ENCODE measurements at regions not wholly inside any gene's neighbourhood (a gene's known extent, or its start where the extent isn't known, plus 50 kb on each side); places are given as distances from the start of the nearest gene placed in this dataset.
"Not testable (repeated sequence)": the region's sequence is repeated elsewhere in the genome, so short reads cannot be mapped to it uniquely, and the experiment has no call there.

- Histone ChIP-seq H3K9me3 (no peaks in the 10 kb centered on the region), H3K36me3 (no peaks in the 10 kb centered on the region), H3K4me3 (no peak overlapping the region), H3K4me1 (no peaks in the 10 kb centered on the region), H3K27me3 (no peaks in the 10 kb centered on the region), H3K27ac (no peak overlapping the region)
- no peak for ATAC-seq
- TF ChIP-seq POLR2A (IDR thresholded peaks at IDR 0.05) = no peak
- no peak for TF ChIP-seq EP300 (IDR thresholded peaks at IDR 0.05)
- no peak for TF ChIP-seq CTCF (IDR thresholded peaks at IDR 0.05)
- TF ChIP-seq POLR2AphosphoS5 (IDR thresholded peaks at IDR 0.05) = no peak
- 75 to 83% methylated on average over 1 of the region's 1 CpG for WGBS, 2 donors (ENCODE audit: low coverage in 1 of 2)
These were observed 348.7 kb downstream of the OMA1 start for GRCh38 chr1:58197811-58198210.

- H3K4me1 ChIP-seq = no peaks in the 10 kb centered on the region
- H3K27ac ChIP-seq = no peak overlapping the region
- no peaks in the 10 kb centered on the region for H3K9me3 ChIP-seq
- no peak overlapping the region for H3K4me3 ChIP-seq
- TF ChIP-seq EP300 (IDR thresholded peaks at IDR 0.05) = no peak
- no peak for TF ChIP-seq CTCF (IDR thresholded peaks at IDR 0.05)
- TF ChIP-seq POLR2A (IDR thresholded peaks at IDR 0.05) = no peak
- TF ChIP-seq POLR2AphosphoS5 (IDR thresholded peaks at IDR 0.05) = no peak
- WGBS, 2 donors (ENCODE audit: low coverage in 1 of 2) = 59 to 68% methylated on average over 2 to 8 of the region's 10 CpGs
- no peaks in the 10 kb centered on the region for H3K36me3 ChIP-seq
- H3K27me3 ChIP-seq = no peaks in the 10 kb centered on the region
- no peak for ATAC-seq
These were observed 356.1 kb downstream of the OMA1 start for GRCh38 chr1:58190267-58190988.

GRCh38 chr1:58189453-58189852 is 357.1 kb downstream of the OMA1 start:
- ATAC-seq = no peak
- WGBS, 2 donors (ENCODE audit: low coverage in 1 of 2) = 77 to 93% methylated on average over 2 to 3 of the region's 3 CpGs
- Histone ChIP-seq H3K27ac (no peak overlapping the region), H3K4me1 (no peaks in the 10 kb centered on the region), H3K27me3 (no peaks in the 10 kb centered on the region), H3K9me3 (no peaks in the 10 kb centered on the region), H3K36me3 (no peaks in the 10 kb centered on the region), H3K4me3 (no peak overlapping the region)
- TF ChIP-seq POLR2A (IDR thresholded peaks at IDR 0.05) = no peak
- no peak for TF ChIP-seq EP300 (IDR thresholded peaks at IDR 0.05)
- TF ChIP-seq POLR2AphosphoS5 (IDR thresholded peaks at IDR 0.05) = no peak
- TF ChIP-seq CTCF (IDR thresholded peaks at IDR 0.05) = no peak

GRCh38 chr1:58183286-58183685 is 363.2 kb downstream of the OMA1 start:
- ATAC-seq = no peak
- no peaks in the 10 kb centered on the region for H3K36me3 ChIP-seq
- H3K9me3 ChIP-seq = peaks cover 0 to 6% (median 0%) of the 10 kb centered on the region in 3 donors
- 32% methylated on average over 2 of the region's 2 CpGs; no CpG with 5 or more reads in 1 of the 2 donors for WGBS, 2 donors (ENCODE audit: low coverage in 1 of 2)
- H3K4me1 ChIP-seq = no peaks in the 10 kb centered on the region
- no peak overlapping the region for H3K4me3 ChIP-seq
- H3K27ac ChIP-seq = no peak overlapping the region
- TF ChIP-seq CTCF (IDR thresholded peaks at IDR 0.05) (no peak), POLR2A (IDR thresholded peaks at IDR 0.05) (no peak), POLR2AphosphoS5 (IDR thresholded peaks at IDR 0.05) (no peak), EP300 (IDR thresholded peaks at IDR 0.05) (no peak)
- H3K27me3 ChIP-seq = no peaks in the 10 kb centered on the region

GRCh38 chr1:58180537-58180936 is 366.0 kb downstream of the OMA1 start:
- Histone ChIP-seq H3K36me3 (no peaks in the 10 kb centered on the region), H3K9me3 (peaks cover 0 to 6% (median 0%) of the 10 kb centered on the region in 3 donors), H3K27me3 (no peaks in the 10 kb centered on the region), H3K27ac (no peak overlapping the region), H3K4me3 (no peak overlapping the region), H3K4me1 (no peaks in the 10 kb centered on the region)
- 91 to 93% methylated on average over 2 of the region's 2 CpGs for WGBS, 2 donors (ENCODE audit: low coverage in 1 of 2)
- no peak for TF ChIP-seq EP300 (IDR thresholded peaks at IDR 0.05)
- no peak for TF ChIP-seq POLR2AphosphoS5 (IDR thresholded peaks at IDR 0.05)
- no peak for TF ChIP-seq CTCF (IDR thresholded peaks at IDR 0.05)
- no peak for TF ChIP-seq POLR2A (IDR thresholded peaks at IDR 0.05)
- ATAC-seq = no peak

GRCh38 chr1:58169160-58169559 is 377.4 kb downstream of the OMA1 start:
- WGBS, 2 donors (ENCODE audit: low coverage in 1 of 2) = 17 to 57% methylated on average over 1 of the region's 3 CpGs
- ATAC-seq, H3K9me3 ChIP-seq, H3K4me3 ChIP-seq, H3K4me1 ChIP-seq, H3K27ac ChIP-seq, H3K27me3 ChIP-seq, H3K36me3 ChIP-seq: not testable (repeated sequence)

- not testable (repeated sequence) for ATAC-seq, H3K27ac ChIP-seq, H3K9me3 ChIP-seq, H3K36me3 ChIP-seq, H3K4me1 ChIP-seq, H3K4me3 ChIP-seq, H3K27me3 ChIP-seq
- 100% methylated on average over 1 of the region's 1 CpG for WGBS, 2 donors (ENCODE audit: low coverage in 1 of 2)
These were observed 379.4 kb downstream of the OMA1 start for GRCh38 chr1:58167131-58167530.
